ENCODE measurements at regions not wholly inside any gene's neighbourhood (a gene's known extent, or its start where the extent isn't known, plus 50 kb on each side); places are given as distances from the start of the nearest gene placed in this dataset.

- H3K4me3 ChIP-seq (ENCODE audit: low read depth, low read length), result no peak overlapping the region
- no peak for DNase-seq (ENCODE audit: low read depth)
These were observed 422.2 kb upstream of the NRXN1 start for GRCh38 chr2:51454177-51454576.

- H3K4me3 ChIP-seq (ENCODE audit: low read depth, low read length), result no peak overlapping the region
- DNase-seq (ENCODE audit: low read depth), result no peak
These were observed 417.0 kb upstream of the NRXN1 start for GRCh38 chr2:51448911-51449310.

- H3K4me3 ChIP-seq (ENCODE audit: low read depth, low read length), result no peak overlapping the region
- no peak for DNase-seq (ENCODE audit: low read depth)
These were observed 409.9 kb upstream of the NRXN1 start for GRCh38 chr2:51441786-51442185.

DNA sequence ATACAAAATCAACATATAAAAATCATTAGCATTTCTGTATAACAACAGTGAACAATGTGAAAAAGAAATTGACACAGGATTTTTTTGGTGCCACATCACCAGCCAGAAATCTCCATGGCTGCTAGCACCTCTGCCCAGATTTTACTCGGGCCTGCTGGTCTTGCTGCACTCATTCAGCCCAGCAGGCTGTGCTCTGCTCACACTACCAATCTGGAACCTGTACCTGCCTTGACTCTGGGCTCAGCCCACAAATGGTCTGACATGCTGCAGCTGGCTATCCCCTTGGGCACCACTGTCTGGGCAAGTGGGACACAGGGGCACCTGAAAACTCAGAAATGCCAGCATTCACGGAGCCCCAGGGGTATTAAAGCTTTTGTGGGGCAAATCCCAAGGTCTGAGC is 392.5 kb upstream of the NRXN1 start:
- H3K4me3 ChIP-seq (ENCODE audit: low read depth, low read length), result no peak overlapping the region
- DNase-seq (ENCODE audit: low read depth), result no peak

DNA sequence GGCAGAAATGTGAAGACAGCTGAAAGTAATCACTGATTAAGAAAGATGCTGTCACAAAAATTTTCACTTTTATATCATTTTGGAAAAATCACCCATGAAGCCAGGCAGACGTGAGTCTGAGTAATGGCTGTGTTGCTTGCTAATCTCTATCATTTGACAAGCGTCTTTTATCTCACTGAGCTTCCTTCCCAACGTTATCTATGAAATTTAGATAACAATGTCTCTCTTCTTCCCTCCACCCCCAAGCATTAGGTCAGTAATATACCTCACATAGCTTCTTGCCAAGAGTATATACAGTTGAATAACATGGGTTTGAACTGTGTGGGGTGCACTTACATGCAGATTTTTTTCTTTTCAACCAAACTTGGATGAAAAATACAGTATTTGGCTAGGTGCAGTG is 388.6 kb upstream of the NRXN1 start:
- H3K4me3 ChIP-seq (ENCODE audit: low read depth, low read length), result no peak overlapping the region
- DNase-seq (ENCODE audit: low read depth), result no peak

DNA sequence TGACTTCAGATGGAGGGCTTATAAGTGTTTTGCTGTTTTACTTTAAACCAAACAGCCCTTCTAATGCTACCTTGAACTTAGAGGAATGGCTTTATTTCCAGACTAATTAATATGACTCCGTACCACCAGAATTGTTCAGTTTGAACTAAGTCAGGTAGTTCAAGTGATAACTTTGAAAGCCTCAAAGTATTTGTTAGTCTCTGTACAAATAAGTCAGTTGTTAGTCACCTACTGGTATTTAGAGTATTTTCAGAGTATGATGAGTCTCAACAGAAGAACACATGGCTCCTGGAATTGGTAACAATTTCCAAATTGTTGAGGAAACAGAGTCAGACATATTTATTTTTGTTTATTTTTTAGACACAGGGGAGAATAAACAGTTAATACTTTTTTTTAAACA is 381.8 kb upstream of the NRXN1 start:
- H3K4me3 ChIP-seq (ENCODE audit: low read depth, low read length), result no peak overlapping the region
- DNase-seq (ENCODE audit: low read depth), result no peak

DNA sequence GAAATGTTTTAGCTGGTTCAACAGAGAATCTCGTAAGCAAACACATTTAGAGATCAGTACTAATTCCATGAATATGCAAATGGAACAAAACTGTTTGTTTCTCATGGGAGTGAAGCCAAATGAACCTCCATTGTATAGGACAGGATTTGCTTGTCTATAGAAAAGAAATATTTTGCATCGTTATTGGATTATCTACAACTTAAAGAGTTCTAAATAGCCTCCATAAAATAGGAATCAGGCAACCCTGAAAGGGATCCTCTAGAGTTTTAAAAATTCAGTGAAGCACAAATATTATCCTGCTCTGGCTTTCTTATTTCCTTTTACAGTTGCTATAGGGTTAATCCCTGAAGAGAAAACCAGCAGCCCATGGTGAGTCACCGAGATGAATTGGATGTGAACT is 378.4 kb upstream of the NRXN1 start:
- H3K4me3 ChIP-seq (ENCODE audit: low read depth, low read length), result no peak overlapping the region
- DNase-seq (ENCODE audit: low read depth), result no peak

DNA sequence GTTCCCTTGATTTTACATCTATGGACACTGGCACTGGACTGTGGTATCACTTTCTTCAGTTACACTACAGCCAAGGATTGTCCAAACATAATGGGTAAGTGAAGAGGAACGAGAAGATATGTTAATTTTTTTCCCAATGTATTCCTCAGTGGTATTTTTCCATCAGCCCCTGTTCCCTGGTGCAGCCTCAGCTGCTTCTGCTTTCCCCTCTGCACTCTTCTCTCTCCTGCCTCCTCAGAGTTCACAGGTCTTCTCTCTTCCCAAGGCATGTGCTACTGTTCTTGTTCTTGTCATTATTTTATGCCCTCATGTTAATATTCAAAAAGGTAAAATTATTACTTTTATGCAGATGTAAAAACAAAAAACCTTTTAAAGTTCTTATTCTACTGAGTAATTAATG is 378.0 kb upstream of the NRXN1 start:
- no peak overlapping the region for H3K4me3 ChIP-seq (ENCODE audit: low read depth, low read length)
- DNase-seq (ENCODE audit: low read depth), result no peak

- no peak overlapping the region for H3K4me3 ChIP-seq (ENCODE audit: low read depth, low read length)
- DNase-seq (ENCODE audit: low read depth), result no peak
These were observed 372.3 kb upstream of the NRXN1 start for GRCh38 chr2:51404226-51404625.

DNA sequence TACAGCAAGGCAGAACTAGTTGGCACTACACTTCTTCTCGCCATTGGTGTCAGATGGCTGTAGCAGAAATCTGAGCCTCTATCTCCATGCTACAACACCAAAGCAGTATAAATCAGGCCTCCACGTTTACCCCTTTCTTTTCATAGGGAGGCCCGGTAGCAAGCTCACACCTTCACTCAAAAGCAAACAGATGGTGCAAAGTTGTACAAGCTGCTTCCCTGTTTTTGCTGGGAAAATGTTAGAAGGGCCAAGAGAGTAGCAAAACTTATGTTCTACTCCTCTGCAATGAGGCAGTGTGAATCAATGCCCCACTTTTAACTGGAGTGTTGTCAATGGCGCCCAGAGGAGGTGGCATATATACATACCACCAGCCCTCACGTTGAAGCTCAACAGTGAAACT is 369.6 kb upstream of the NRXN1 start:
- no peak overlapping the region for H3K4me3 ChIP-seq (ENCODE audit: low read depth, low read length)
- DNase-seq (ENCODE audit: low read depth), result no peak

- DNase-seq (ENCODE audit: low read depth), result peak; percentile 69
- H3K4me3 ChIP-seq (ENCODE audit: low read depth, low read length), result no peak overlapping the region
These were observed 355.3 kb upstream of the NRXN1 start for GRCh38 chr2:51387235-51387634.

DNA sequence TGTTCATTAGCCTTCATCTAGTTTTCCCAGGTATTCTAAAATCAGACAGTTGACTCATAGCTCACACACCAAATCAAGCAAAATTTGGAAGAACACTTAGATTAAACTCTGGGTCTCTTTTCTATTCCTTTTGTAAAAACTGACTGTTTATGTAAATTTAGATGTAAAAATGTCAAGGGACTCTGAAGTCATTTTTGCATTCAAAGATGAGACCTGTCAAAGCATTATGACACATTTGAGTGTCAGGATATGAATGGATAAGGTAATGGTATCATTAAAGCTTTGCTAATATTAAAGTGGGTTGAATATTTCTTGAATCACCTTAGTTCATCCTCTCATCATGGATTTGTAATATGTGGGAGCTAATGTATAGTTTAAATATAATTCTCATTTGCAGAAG is 348.1 kb upstream of the NRXN1 start:
- no peak overlapping the region for H3K4me3 ChIP-seq (ENCODE audit: low read depth, low read length)
- DNase-seq (ENCODE audit: low read depth), result no peak

DNA sequence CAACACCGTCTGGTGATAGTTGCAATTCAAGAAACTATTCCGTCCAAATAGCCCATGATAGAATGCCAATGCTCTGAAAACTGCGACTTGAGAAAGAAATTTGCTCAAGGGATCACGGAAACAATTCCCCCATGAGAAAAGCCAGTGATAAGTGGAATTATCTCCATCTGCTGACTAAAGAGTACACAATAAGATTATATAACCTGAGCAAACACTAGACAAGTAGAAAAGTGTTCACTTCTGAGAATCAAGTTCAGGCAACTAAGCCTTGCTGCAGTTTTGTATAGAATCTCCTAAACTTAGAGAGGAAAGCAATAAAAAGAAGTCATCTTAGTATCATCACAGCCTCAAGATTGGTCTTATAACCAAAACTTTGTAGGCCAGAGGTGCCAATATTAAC is 336.3 kb upstream of the NRXN1 start:
- no peak overlapping the region for H3K4me3 ChIP-seq (ENCODE audit: low read depth, low read length)
- no peak for DNase-seq (ENCODE audit: low read depth)

DNA sequence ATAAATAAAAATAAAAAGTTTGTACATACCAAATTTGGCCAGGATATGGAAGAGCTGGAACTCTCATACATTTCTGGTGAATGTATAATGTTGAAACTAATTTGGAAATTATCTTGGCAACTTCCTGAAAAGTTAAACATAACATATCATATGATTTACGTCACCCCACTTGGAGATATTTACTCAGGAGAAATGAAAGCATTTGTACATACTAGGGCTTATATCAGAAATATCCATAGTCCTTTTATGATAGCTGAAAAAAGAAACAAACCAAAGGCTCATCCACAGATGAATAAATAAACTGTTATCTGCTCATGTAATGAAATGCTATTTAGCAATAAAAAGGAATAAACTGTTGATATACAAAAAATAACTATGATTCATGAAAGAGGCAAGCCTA is 318.2 kb upstream of the NRXN1 start:
- DNase-seq (ENCODE audit: low read depth), result no peak
- no peak overlapping the region for H3K4me3 ChIP-seq (ENCODE audit: low read depth, low read length)

DNA sequence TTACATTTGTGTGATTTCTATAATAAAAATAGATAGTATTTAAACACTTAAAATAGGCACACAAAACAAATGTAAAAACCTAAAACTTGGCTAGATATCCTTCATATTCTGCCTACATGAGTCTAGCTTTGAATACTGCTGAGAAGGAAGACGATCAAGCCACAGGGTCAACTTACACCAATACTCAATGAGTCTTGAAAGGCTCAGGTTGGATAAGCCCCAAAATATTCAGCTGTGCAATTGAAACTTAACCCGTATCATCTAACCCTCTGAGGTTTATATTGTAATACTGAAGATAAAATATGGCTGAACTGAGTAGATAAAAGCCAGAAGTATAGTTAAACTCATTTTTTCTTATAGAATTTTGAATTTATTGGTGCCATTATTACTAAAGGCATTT is 313.0 kb upstream of the NRXN1 start:
- no peak for DNase-seq (ENCODE audit: low read depth)

DNA sequence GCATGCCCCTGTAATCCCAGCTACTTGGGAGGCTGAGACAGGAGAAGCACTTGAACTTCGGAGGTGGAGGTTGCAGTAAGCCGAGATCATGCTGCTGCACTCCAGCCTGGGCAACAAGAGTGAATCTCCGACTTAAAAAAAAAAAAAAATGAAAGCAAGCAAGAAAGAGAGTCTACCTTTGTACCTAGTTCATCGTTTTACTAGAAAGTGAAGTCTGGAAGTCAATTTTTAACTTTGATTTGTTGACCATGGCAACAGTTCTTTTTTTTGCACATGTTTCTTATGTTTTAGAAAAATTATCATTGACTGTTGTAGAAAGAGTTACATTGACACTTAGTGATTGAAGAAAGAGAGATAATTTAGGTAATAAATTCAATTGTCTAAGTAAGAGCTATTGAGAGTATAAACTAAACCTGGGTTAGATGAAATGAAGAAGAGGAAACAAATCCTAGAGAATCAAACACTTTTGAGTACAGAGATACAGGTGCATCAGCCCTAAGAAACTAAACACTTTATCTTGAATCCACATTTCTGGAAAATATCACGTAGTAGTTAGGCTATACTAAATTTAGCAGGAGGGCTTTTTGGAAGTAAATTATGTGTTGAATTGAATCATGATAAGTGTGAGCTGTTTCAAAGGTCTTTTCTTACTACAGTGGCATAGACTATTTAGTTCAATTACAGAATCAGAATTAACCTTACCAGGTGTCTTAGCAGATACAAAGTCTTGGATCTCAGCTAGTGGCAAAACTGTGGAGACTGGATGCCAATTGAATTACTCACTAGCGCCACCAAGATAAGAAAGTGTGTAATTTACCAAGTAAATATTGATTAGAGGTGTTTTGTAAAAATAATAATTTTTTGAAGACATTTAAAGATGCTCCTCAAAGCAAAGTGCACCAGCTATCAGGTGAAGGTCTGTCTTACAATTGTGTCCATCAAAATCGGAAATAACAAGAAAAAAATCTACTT is 303.4 kb upstream of the NRXN1 start:
- DNase-seq (ENCODE audit: low read depth), result no peak
- no peak overlapping the region for H3K4me3 ChIP-seq (ENCODE audit: low read depth, low read length)

More for the DNA sequence above, 313.0 kb upstream of the NRXN1 start:
- H3K4me3 ChIP-seq (ENCODE audit: low read depth, low read length), result no peak overlapping the region

DNA sequence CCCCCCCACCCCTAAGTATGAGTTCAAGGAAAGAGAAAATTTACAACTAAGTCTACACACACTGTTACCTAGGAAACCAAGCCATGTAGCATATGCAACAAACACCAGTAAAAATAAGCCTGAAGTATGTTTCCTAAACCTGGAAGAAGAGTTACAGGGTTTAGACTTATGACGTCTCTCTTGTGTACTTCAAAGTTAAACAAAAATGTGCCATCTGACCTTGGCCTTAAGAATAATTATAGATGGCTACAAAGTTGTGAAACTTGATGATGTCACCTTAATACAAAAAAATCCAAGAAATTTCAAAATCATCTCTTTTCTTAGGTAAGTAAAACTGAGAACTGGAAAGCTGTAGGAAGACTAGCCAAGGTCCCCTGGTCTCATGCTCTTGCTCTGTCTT is 297.6 kb upstream of the NRXN1 start:
- no peak overlapping the region for H3K4me3 ChIP-seq (ENCODE audit: low read depth, low read length)
- DNase-seq (ENCODE audit: low read depth), result no peak

DNA sequence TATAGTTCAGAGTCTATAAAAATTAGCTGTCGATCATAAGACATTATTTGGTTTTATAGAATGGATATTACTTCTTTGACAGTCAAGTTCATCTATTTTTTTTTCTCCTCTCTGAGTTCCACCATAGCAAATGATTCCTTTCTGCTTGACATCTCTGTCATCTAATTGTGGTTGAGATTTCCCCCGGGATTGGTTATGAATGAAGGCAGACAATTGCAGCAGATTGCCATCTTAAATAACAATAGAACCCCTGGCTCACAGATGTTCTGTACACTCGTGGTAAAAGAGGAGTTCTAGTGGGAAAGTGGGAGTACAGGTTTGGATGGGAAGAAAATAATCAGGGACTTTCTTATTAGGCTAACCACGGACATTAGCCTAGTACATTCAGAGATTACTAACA is 292.1 kb upstream of the NRXN1 start:
- H3K4me3 ChIP-seq (ENCODE audit: low read depth, low read length), result no peak overlapping the region
- no peak for DNase-seq (ENCODE audit: low read depth)

DNA sequence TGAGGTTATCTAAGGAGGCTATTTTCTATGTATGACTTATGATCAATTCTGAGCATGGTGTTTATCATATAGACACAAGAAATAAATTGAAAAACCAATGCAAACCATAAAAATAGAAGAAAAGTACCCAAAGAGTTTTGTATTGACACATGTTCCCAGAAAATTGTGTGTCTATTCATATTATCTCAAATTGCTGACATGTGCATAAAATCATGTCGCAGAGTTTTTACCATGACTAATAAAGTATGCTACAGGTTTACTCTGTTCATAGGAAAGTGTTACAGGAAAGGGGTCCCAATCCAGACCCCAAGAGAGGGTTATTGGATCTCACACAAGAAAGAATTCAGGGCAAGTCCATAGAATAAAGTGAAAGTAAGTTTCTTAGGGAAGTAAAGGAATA is 290.7 kb upstream of the NRXN1 start:
- H3K4me3 ChIP-seq (ENCODE audit: low read depth, low read length), result no peak overlapping the region
- DNase-seq (ENCODE audit: low read depth), result no peak

- no peak for DNase-seq (ENCODE audit: low read depth)
- H3K4me3 ChIP-seq (ENCODE audit: low read depth, low read length), result no peak overlapping the region
These were observed 272.4 kb upstream of the NRXN1 start for GRCh38 chr2:51304311-51304710.

DNA sequence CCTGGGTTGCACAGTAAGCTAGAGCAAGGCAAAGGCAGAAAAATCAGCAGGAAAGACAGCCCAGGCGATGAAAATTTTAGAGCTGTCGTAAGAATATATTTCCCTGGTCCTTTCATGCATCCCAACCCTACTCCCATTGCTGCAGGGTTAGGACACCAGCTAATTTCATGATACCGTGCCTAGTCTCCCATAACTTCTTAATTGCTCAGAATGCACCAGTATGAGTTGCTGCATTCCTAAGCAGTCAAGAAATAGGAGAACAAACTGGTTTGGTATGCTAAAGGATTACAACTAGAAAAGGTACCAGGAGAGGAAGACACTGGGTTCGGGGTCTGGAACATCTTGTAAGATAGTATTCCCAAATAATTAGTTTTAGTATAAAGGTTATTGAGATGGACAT is 269.4 kb upstream of the NRXN1 start:
- no peak for DNase-seq (ENCODE audit: low read depth)

More for the DNA sequence above, 269.4 kb upstream of the NRXN1 start:
- no peak overlapping the region for H3K4me3 ChIP-seq (ENCODE audit: low read depth, low read length)
